Neural progenitor cell (in vitro differentiated cells): ENCODE measurements at regions not wholly inside any gene's neighbourhood (a gene's known extent, or its start where the extent isn't known, plus 50 kb on each side); places are given as distances from the start of the nearest gene placed in this dataset.

Source experiments
- EZH2 ChIP-seq: fragments of 200-600 bp; sonication (generic); IDR thresholded peaks from 2 replicates; pipeline ENCODE4 v1.6.1; 2017; ENCODE audit warnings: antibody characterized with exemption, mild to moderate bottlenecking, moderate library complexity
- EZH2phosphoT487 ChIP-seq: fragments of 200-600 bp; sonication (generic); IDR thresholded peaks from 2 replicates; pipeline ENCODE4 v1.6.1; 2017; ENCODE audit warnings: antibody characterized with exemption
- TF ChIP-seq, protein P1 (sequence below): fragments of 200-600 bp; sonication (generic); IDR thresholded peaks from 2 replicates; pipeline ENCODE4 v1.5.1; 2017; ENCODE audit warnings: antibody characterized with exemption, mild to moderate bottlenecking

- TF ChIP-seq, protein P1, sequence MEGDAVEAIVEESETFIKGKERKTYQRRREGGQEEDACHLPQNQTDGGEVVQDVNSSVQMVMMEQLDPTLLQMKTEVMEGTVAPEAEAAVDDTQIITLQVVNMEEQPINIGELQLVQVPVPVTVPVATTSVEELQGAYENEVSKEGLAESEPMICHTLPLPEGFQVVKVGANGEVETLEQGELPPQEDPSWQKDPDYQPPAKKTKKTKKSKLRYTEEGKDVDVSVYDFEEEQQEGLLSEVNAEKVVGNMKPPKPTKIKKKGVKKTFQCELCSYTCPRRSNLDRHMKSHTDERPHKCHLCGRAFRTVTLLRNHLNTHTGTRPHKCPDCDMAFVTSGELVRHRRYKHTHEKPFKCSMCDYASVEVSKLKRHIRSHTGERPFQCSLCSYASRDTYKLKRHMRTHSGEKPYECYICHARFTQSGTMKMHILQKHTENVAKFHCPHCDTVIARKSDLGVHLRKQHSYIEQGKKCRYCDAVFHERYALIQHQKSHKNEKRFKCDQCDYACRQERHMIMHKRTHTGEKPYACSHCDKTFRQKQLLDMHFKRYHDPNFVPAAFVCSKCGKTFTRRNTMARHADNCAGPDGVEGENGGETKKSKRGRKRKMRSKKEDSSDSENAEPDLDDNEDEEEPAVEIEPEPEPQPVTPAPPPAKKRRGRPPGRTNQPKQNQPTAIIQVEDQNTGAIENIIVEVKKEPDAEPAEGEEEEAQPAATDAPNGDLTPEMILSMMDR, result no peak
- TF ChIP-seq EZH2 (no peak), EZH2phosphoT487 (no peak)
Observed at GRCh38 chr17:52737071-52737470, 578.6 kb upstream of the CA10 start.
